ENCODE measurements at regions not wholly inside any gene's neighbourhood (a gene's known extent, or its start where the extent isn't known, plus 50 kb on each side); places are given as distances from the start of the nearest gene placed in this dataset.

DNA sequence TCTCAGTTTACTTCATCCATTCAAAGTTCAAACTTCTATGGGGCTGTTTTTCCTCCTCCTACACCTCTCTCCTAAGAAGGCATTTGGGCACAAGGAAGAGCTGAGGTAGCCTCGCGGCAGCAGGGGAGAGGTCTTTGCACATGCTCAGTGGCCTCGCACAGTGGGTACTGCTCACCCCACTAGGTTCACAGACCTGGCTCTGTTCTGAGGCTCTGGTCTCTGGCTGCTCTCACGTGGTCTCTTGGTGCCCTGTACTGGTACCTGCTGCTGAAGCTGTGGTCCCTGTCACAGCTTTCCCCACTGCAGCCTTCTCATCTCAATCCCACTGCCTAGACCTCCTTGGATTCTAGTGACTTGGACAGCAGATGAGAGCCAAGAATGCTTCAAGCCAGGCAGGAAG, 134.7 kb upstream of the CRY1 start:
- TF ChIP-seq, protein P1, sequence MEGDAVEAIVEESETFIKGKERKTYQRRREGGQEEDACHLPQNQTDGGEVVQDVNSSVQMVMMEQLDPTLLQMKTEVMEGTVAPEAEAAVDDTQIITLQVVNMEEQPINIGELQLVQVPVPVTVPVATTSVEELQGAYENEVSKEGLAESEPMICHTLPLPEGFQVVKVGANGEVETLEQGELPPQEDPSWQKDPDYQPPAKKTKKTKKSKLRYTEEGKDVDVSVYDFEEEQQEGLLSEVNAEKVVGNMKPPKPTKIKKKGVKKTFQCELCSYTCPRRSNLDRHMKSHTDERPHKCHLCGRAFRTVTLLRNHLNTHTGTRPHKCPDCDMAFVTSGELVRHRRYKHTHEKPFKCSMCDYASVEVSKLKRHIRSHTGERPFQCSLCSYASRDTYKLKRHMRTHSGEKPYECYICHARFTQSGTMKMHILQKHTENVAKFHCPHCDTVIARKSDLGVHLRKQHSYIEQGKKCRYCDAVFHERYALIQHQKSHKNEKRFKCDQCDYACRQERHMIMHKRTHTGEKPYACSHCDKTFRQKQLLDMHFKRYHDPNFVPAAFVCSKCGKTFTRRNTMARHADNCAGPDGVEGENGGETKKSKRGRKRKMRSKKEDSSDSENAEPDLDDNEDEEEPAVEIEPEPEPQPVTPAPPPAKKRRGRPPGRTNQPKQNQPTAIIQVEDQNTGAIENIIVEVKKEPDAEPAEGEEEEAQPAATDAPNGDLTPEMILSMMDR (conservative IDR thresholded peaks at IDR 0.05; ENCODE audit: low read length): no peak
- TF ChIP-seq EZH2phosphoT487 (IDR thresholded peaks at IDR 0.05; ENCODE audit: borderline replicate concordance, low read depth, low read length): no peak
